ENCODE measurements at regions not wholly inside any gene's neighbourhood (a gene's known extent, or its start where the extent isn't known, plus 50 kb on each side); places are given as distances from the start of the nearest gene placed in this dataset.

- TF ChIP-seq POLR2A (IDR thresholded peaks at IDR 0.05) = no peak
- TF ChIP-seq, protein P1, sequence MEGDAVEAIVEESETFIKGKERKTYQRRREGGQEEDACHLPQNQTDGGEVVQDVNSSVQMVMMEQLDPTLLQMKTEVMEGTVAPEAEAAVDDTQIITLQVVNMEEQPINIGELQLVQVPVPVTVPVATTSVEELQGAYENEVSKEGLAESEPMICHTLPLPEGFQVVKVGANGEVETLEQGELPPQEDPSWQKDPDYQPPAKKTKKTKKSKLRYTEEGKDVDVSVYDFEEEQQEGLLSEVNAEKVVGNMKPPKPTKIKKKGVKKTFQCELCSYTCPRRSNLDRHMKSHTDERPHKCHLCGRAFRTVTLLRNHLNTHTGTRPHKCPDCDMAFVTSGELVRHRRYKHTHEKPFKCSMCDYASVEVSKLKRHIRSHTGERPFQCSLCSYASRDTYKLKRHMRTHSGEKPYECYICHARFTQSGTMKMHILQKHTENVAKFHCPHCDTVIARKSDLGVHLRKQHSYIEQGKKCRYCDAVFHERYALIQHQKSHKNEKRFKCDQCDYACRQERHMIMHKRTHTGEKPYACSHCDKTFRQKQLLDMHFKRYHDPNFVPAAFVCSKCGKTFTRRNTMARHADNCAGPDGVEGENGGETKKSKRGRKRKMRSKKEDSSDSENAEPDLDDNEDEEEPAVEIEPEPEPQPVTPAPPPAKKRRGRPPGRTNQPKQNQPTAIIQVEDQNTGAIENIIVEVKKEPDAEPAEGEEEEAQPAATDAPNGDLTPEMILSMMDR (IDR thresholded peaks at IDR 0.05) = no peak
Observed at GRCh38 chr4:89595125-89595789, 241.7 kb downstream of the SNCA start.

Data from vagina (tissue), 2 donors.